ENCODE measurements at regions not wholly inside any gene's neighbourhood (a gene's known extent, or its start where the extent isn't known, plus 50 kb on each side); places are given as distances from the start of the nearest gene placed in this dataset.

GRCh38 chr1:75673885-75674284, 50.6 kb upstream of the ACADM start:
- TF ChIP-seq CTCF (IDR thresholded peaks at IDR 0.05) (no peak), POLR2A (IDR thresholded peaks at IDR 0.05) (no peak)

Data from body of pancreas (tissue), 4 donors.